ENCODE measurements at regions not wholly inside any gene's neighbourhood (a gene's known extent, or its start where the extent isn't known, plus 50 kb on each side); places are given as distances from the start of the nearest gene placed in this dataset.

DNA sequence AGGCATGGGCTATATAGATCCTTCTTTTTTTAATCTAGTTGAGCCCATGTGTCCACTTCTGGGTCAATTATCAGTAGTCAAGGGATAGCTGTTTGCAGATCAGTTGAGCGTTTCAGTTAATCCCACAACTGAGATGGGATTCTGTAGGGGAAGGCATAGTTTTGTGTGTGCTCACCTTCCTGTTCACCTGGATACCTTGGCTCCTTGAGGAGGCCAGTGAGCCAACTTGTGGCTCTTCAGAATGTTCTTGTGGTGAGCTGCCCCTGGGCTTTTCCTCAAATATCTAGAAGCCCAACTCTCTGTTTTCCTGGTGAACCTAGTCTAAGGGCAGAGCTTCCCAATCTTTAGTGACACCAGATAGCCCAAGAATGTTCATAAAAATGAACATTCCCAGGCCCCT is 302.9 kb upstream of the TBX3 start:
- no peak overlapping the region for H3K27ac ChIP-seq
- no peaks in the 10 kb centered on the region for H3K27me3 ChIP-seq
- DNase-seq (no peak), ATAC-seq (no peak)
- H3K4me1 ChIP-seq: no peaks in the 10 kb centered on the region
- intact Hi-C loops (cut with DNase I): no loop called here
- H3K36me3 ChIP-seq: no peaks in the 10 kb centered on the region
- TF ChIP-seq, protein P1, sequence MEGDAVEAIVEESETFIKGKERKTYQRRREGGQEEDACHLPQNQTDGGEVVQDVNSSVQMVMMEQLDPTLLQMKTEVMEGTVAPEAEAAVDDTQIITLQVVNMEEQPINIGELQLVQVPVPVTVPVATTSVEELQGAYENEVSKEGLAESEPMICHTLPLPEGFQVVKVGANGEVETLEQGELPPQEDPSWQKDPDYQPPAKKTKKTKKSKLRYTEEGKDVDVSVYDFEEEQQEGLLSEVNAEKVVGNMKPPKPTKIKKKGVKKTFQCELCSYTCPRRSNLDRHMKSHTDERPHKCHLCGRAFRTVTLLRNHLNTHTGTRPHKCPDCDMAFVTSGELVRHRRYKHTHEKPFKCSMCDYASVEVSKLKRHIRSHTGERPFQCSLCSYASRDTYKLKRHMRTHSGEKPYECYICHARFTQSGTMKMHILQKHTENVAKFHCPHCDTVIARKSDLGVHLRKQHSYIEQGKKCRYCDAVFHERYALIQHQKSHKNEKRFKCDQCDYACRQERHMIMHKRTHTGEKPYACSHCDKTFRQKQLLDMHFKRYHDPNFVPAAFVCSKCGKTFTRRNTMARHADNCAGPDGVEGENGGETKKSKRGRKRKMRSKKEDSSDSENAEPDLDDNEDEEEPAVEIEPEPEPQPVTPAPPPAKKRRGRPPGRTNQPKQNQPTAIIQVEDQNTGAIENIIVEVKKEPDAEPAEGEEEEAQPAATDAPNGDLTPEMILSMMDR (IDR thresholded peaks at IDR 0.05): no peak
- H3K9me3 ChIP-seq: no peaks in the 10 kb centered on the region
- H3K4me3 ChIP-seq: no peak overlapping the region

DNA sequence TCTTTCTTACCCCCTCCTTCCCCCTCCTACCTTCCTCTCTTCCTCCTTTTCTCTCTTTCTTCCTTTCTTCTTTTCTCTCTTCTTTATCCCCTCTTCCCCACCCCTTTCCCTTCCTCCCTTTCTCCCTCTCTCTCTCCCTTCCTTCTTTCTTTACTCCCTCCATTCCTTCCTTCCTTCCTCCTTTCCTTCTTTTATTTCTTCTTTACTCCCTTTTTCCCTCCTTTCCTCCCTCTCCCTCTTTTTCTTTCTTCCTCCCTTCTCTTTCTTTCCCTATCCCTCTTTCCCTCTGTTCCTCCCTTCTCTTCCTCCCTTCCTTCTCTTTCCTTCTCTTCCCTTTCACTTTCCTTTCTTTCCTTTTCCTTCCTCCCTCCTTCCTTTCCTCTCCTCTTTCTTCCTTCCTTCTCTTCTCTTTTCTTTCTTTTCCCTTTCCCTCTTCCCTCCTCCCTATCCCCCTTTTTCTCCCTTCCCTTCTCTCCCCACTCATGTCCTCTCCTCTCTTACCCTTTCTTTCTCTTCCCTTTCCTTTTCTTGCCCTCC is 302.3 kb upstream of the TBX3 start:
- no peak overlapping the region for H3K4me3 ChIP-seq
- no peak for ATAC-seq
- intact Hi-C loops (cut with DNase I): no loop called here

DNA sequence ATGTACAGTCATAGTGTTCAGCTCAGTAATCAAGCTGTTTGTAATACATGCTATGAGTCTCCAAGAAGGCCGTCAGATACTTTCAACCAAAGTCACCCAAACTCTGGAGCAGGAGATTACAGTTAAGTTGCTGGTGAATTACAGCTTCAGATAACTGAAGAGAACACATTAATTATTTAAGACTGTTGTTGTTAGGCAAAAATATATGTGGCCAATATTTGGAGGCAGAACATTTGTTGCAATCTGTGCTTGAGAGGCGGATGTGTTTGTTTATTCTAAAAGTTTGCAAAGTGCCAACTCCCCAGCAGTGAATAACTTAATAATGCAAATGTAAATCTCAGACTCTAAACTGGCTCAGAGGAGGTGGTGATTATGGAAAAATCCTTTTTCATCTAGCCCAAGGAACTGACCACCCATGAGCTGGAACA is 300.7 kb upstream of the TBX3 start:
- no peaks in the 10 kb centered on the region for H3K4me1 ChIP-seq
- TF ChIP-seq, protein P1 (IDR thresholded peaks at IDR 0.05): no peak
- H3K4me3 ChIP-seq: no peak overlapping the region
- intact Hi-C loops (cut with DNase I): no loop called here
- no peaks in the 10 kb centered on the region for H3K27me3 ChIP-seq
- no peak overlapping the region for H3K27ac ChIP-seq
- H3K36me3 ChIP-seq: no peaks in the 10 kb centered on the region
- DNase-seq (no peak), ATAC-seq (no peak)
- no peaks in the 10 kb centered on the region for H3K9me3 ChIP-seq

More for the DNA sequence above, 302.3 kb upstream of the TBX3 start:
- Histone ChIP-seq H3K4me1 (no peaks in the 10 kb centered on the region), H3K27ac (no peak overlapping the region), H3K36me3 (no peaks in the 10 kb centered on the region), H3K27me3 (no peaks in the 10 kb centered on the region), H3K9me3 (no peaks in the 10 kb centered on the region)
- DNase-seq: no peak
- TF ChIP-seq, protein P1 (IDR thresholded peaks at IDR 0.05): no peak

DNA sequence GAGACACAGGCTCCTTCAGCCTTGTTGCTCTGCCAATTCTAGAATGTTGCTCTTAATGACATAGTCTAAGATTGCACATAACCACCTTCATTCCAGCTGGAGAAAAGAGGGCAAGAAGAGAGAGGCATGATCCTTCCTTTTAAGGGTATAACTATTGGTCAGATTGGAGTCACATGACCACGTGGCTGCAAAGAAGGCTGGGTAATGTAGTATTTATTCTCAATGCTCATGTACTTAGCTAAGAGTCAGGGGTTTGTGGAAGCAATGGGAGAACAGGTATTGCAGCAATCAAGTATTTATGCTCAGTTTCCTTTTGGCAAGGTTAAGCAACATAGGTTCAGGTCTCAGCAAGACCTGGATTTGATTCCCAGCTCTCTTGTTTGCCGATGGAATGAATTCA is 298.8 kb upstream of the TBX3 start:
- H3K4me3 ChIP-seq: no peak overlapping the region
- no peaks in the 10 kb centered on the region for H3K9me3 ChIP-seq
- TF ChIP-seq, protein P1 (IDR thresholded peaks at IDR 0.05): no peak
- DNase-seq: no peak
- no peaks in the 10 kb centered on the region for H3K36me3 ChIP-seq
- ATAC-seq: no peak
- no peak overlapping the region for H3K27ac ChIP-seq
- H3K27me3 ChIP-seq: no peaks in the 10 kb centered on the region
- no peaks in the 10 kb centered on the region for H3K4me1 ChIP-seq
- intact Hi-C loops (cut with DNase I): no loop called here

DNA sequence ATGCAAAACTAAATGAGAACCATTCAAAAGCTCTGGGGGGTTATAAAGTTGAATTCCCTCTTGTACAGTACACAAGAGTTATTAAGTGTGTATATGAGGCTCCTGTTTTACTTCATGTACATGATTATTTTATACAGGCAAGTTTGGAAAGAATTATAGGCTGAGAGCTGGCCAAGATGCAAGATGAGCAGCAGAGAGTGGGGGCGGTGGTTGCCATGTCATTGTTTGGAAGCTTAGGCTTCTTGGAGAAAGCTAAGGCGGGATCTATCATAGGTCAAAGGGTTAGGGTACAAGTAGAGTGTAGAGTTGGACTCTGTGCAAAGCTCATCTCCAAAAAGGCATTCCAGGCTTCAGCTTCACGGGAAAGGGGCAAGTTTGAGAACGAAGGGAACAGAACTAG is 297.1 kb upstream of the TBX3 start:
- ATAC-seq (no peak), DNase-seq (no peak)
- H3K36me3 ChIP-seq: no peaks in the 10 kb centered on the region
- TF ChIP-seq, protein P1 (IDR thresholded peaks at IDR 0.05): no peak
- no peaks in the 10 kb centered on the region for H3K27me3 ChIP-seq
- H3K4me3 ChIP-seq: no peak overlapping the region
- H3K9me3 ChIP-seq: no peaks in the 10 kb centered on the region
- intact Hi-C loops (cut with DNase I): no loop called here
- H3K4me1 ChIP-seq: no peaks in the 10 kb centered on the region
- no peak overlapping the region for H3K27ac ChIP-seq

DNA sequence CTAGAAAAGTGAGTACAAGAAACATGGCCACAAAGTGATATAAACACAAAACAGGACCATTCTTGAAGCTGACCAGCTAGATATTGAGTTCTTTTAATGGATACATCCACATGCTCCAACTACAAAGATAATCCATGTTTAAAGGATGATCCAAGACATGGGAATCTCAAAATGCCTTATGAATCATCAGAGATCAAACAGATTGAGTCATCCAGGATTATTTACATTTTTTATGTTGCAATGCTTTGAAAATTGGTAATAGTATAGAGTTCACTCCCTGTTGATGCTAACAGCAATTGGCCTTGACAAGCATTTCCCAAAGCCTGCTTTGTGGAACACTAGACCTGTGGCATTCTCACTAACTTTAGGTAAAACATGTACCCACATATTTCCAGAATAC is 293.0 kb upstream of the TBX3 start:
- no peak for ATAC-seq

More for the DNA sequence above, 293.0 kb upstream of the TBX3 start:
- Histone ChIP-seq H3K27ac (no peak overlapping the region), H3K4me1 (no peaks in the 10 kb centered on the region), H3K9me3 (no peaks in the 10 kb centered on the region), H3K4me3 (no peak overlapping the region), H3K27me3 (no peaks in the 10 kb centered on the region), H3K36me3 (no peaks in the 10 kb centered on the region)
- TF ChIP-seq, protein P1 (IDR thresholded peaks at IDR 0.05): no peak
- intact Hi-C loops (cut with DNase I): no loop called here
- no peak for DNase-seq
